NCI-H524 (cell line): ENCODE measurements at regions not wholly inside any gene's neighbourhood (a gene's known extent, or its start where the extent isn't known, plus 50 kb on each side); places are given as distances from the start of the nearest gene placed in this dataset.
A peak's percentile ranks its signal among the peaks of the same experiment; 100 is the strongest.

Experiments used
- DNase-seq, 2 experiments: peaks; one replicate each; lab custom pipeline; 2025; lab: John Stamatoyannopoulos, UW

GRCh38 chr4:52234561-52235440 is 183.7 kb downstream of the SPATA18 start:
- DNase-seq: peak; percentile 7 to 56

- DNase-seq: no peak
Measured at GRCh38 chr4:52235552-52236201, 184.6 kb downstream of the SPATA18 start.

GRCh38 chr4:52241916-52242315 is 190.8 kb downstream of the SPATA18 start:
- no peak for DNase-seq

- DNase-seq: peak in 1 of 2 experiments; percentile 25
Measured at GRCh38 chr4:52243367-52243766, 192.3 kb downstream of the SPATA18 start.

GRCh38 chr4:52244103-52244775 is 193.1 kb downstream of the SPATA18 start:
- DNase-seq: no peak

- no peak for DNase-seq
Measured at GRCh38 chr4:52244848-52245247, 193.7 kb downstream of the SPATA18 start.

GRCh38 chr4:52246827-52247226 is 195.7 kb downstream of the SPATA18 start:
- no peak for DNase-seq

- DNase-seq: no peak
Measured at GRCh38 chr4:52247941-52248340, 196.8 kb downstream of the SPATA18 start.

- no peak for DNase-seq
Measured at GRCh38 chr4:52248820-52249219, 197.7 kb downstream of the SPATA18 start.

GRCh38 chr4:52249581-52249980 is 198.5 kb downstream of the SPATA18 start:
- no peak for DNase-seq

GRCh38 chr4:52250154-52250553 is 199.1 kb downstream of the SPATA18 start:
- peak in 1 of 2 experiments; percentile 24 for DNase-seq

- no peak for DNase-seq
Measured at GRCh38 chr4:52251864-52252263, 200.8 kb downstream of the SPATA18 start.

- no peak for DNase-seq
Measured at GRCh38 chr4:52253025-52253424, 201.9 kb downstream of the SPATA18 start.

- DNase-seq: no peak
Measured at GRCh38 chr4:52256522-52256921, 205.4 kb downstream of the SPATA18 start.

- DNase-seq: no peak
Measured at GRCh38 chr4:52259978-52260377, 208.9 kb downstream of the SPATA18 start.

GRCh38 chr4:52260514-52261210 is 209.6 kb downstream of the SPATA18 start:
- DNase-seq: no peak

GRCh38 chr4:52263607-52264006 is 212.5 kb downstream of the SPATA18 start:
- peak; percentile 33 to 58 for DNase-seq

GRCh38 chr4:52265781-52266525 is 214.8 kb downstream of the SPATA18 start:
- DNase-seq: peak; percentile 66 to 78

GRCh38 chr4:52266537-52267137 is 215.5 kb downstream of the SPATA18 start:
- DNase-seq: peak; percentile 25 to 57

GRCh38 chr4:52269761-52270160 is 218.7 kb downstream of the SPATA18 start:
- no peak for DNase-seq

GRCh38 chr4:52273885-52274284 is 222.8 kb downstream of the SPATA18 start:
- DNase-seq: no peak
